ENCODE measurements at regions not wholly inside any gene's neighbourhood (a gene's known extent, or its start where the extent isn't known, plus 50 kb on each side); places are given as distances from the start of the nearest gene placed in this dataset.

- TF ChIP-seq EZH2phosphoT487 (IDR thresholded peaks at IDR 0.05; ENCODE audit: low read depth, severe bottlenecking, unreplicated experiment) (no peak), CTCF (IDR thresholded peaks at IDR 0.05; ENCODE audit: poor library complexity) (no peak), EZH2 (IDR thresholded peaks at IDR 0.05; ENCODE audit: borderline replicate concordance) (no peak)
Measured at GRCh38 chr3:96106701-96107100, 707.7 kb upstream of the EPHA6 start.

More at GRCh38 chr3:96106701-96107100, 707.7 kb upstream of the EPHA6 start:
- H3K36me3 ChIP-seq (replicated peaks; ENCODE audit: insufficient read depth, low read depth): no peaks in the 10 kb centered on the region
- H3K27me3 ChIP-seq: no peaks in the 10 kb centered on the region
- H3K9me2 ChIP-seq (replicated peaks; ENCODE audit: insufficient read depth): no peaks in the 10 kb centered on the region
- H2AFZ ChIP-seq: no peak overlapping the region
- H4K20me1 ChIP-seq (ENCODE audit: insufficient read depth, poor library complexity, severe bottlenecking): no peaks in the 10 kb centered on the region
- H3K4me3 ChIP-seq: no peak overlapping the region
- no peak for DNase-seq (ENCODE audit: low spot score)
- no peak overlapping the region for H3K4me2 ChIP-seq
- no peaks in the 10 kb centered on the region for H3K4me1 ChIP-seq (ENCODE audit: insufficient read depth)
- no peaks in the 10 kb centered on the region for H3K79me2 ChIP-seq
- H3K27ac ChIP-seq: no peak overlapping the region
- H3K9me3 ChIP-seq (ENCODE audit: low read depth): no peaks in the 10 kb centered on the region
- 90% methylated on average over 2 of the region's 2 CpGs for WGBS (ENCODE audit: low lambda C conversion rate, missing lambda C conversion rate)
